Stimulated activated CD4-positive, alpha-beta T cell treated with anti-CD3 and anti-CD28 coated beads, Interleukin-15, amount 100 ng/mL, for 1 hour (primary cell): ENCODE measurements at regions not wholly inside any gene's neighbourhood (a gene's known extent, or its start where the extent isn't known, plus 50 kb on each side); places are given as distances from the start of the nearest gene placed in this dataset.
"Not testable (repeated sequence)": the region's sequence is repeated elsewhere in the genome, so short reads cannot be mapped to it uniquely, and the experiment has no call there.

Experiments
- DNase-seq, 2 donors: peaks; one replicate each; pipeline ENCODE4 v3.0.0-alpha.2; 2020; ENCODE audit warnings: low read depth in 1 of 2, low spot score in 1 of 2

- not testable (repeated sequence) for DNase-seq
Observed at GRCh38 chr15:20785151-20785936, 80.8 kb downstream of the POTEB2 start.

- DNase-seq: not testable (repeated sequence)
Observed at GRCh38 chr15:20783598-20784184, 82.4 kb downstream of the POTEB2 start.

- not testable (repeated sequence) for DNase-seq
Observed at GRCh38 chr15:20775412-20775811, 90.7 kb downstream of the POTEB2 start.

GRCh38 chr15:20767943-20768342 lies 98.2 kb downstream of the POTEB2 start:
- DNase-seq: not testable (repeated sequence)

- not testable (repeated sequence) for DNase-seq
Observed at GRCh38 chr15:20762422-20762821, 103.7 kb downstream of the POTEB2 start.

- DNase-seq: not testable (repeated sequence)
Observed at GRCh38 chr15:20756440-20756839, 109.7 kb downstream of the POTEB2 start.

- DNase-seq: peak in 1 of 2 donors; percentile 43
Observed at GRCh38 chr15:20755665-20756398, 110.3 kb downstream of the POTEB2 start.

GRCh38 chr15:20733493-20733892 lies 132.6 kb downstream of the POTEB2 start:
- DNase-seq: not testable (repeated sequence)
